ENCODE measurements at regions not wholly inside any gene's neighbourhood (a gene's known extent, or its start where the extent isn't known, plus 50 kb on each side); places are given as distances from the start of the nearest gene placed in this dataset.

- DNase-seq, result no peak
Observed at GRCh38 chr18:78127041-78127440, 852.6 kb upstream of the SALL3 start.

GRCh38 chr18:78128004-78128403 is 851.6 kb upstream of the SALL3 start:
- no peak for DNase-seq

GRCh38 chr18:78129260-78129659 is 850.4 kb upstream of the SALL3 start:
- DNase-seq, result no peak

GRCh38 chr18:78130232-78131195 is 849.1 kb upstream of the SALL3 start:
- DNase-seq, result no peak

- DNase-seq, result no peak
Observed at GRCh38 chr18:78133729-78134128, 845.9 kb upstream of the SALL3 start.

GRCh38 chr18:78136986-78137385 is 842.6 kb upstream of the SALL3 start:
- peak in 1 of 2 donors; percentile 19 for DNase-seq

- DNase-seq, result peak; percentile 26 to 41
Observed at GRCh38 chr18:78138983-78139496, 840.6 kb upstream of the SALL3 start.

GRCh38 chr18:78140294-78140693 is 839.3 kb upstream of the SALL3 start:
- DNase-seq, result no peak

GRCh38 chr18:78144669-78145068 is 834.9 kb upstream of the SALL3 start:
- DNase-seq, result no peak

GRCh38 chr18:78145096-78145495 is 834.5 kb upstream of the SALL3 start:
- no peak for DNase-seq

- no peak for DNase-seq
Observed at GRCh38 chr18:78146136-78147085, 833.2 kb upstream of the SALL3 start.

GRCh38 chr18:78150590-78150989 is 829.0 kb upstream of the SALL3 start:
- no peak for DNase-seq

- no peak for DNase-seq
Observed at GRCh38 chr18:78151234-78151633, 828.4 kb upstream of the SALL3 start.

GRCh38 chr18:78151948-78152725 is 827.5 kb upstream of the SALL3 start:
- no peak for DNase-seq

GRCh38 chr18:78153362-78153761 is 826.3 kb upstream of the SALL3 start:
- no peak for DNase-seq

- DNase-seq, result no peak
Observed at GRCh38 chr18:78154444-78154843, 825.2 kb upstream of the SALL3 start.

- no peak for DNase-seq
Observed at GRCh38 chr18:78154853-78155252, 824.8 kb upstream of the SALL3 start.

GRCh38 chr18:78156466-78156865 is 823.2 kb upstream of the SALL3 start:
- no peak for DNase-seq

- DNase-seq, result no peak
Observed at GRCh38 chr18:78158943-78159342, 820.7 kb upstream of the SALL3 start.

GRCh38 chr18:78159397-78159796 is 820.2 kb upstream of the SALL3 start:
- DNase-seq, result no peak

GRCh38 chr18:78160961-78161656 is 818.5 kb upstream of the SALL3 start:
- DNase-seq, result no peak

GRCh38 chr18:78165525-78165924 is 814.1 kb upstream of the SALL3 start:
- DNase-seq, result no peak

Data from hippocampal formation (tissue), 2 donors.